ENCODE measurements at regions not wholly inside any gene's neighbourhood (a gene's known extent, or its start where the extent isn't known, plus 50 kb on each side); places are given as distances from the start of the nearest gene placed in this dataset.

DNA sequence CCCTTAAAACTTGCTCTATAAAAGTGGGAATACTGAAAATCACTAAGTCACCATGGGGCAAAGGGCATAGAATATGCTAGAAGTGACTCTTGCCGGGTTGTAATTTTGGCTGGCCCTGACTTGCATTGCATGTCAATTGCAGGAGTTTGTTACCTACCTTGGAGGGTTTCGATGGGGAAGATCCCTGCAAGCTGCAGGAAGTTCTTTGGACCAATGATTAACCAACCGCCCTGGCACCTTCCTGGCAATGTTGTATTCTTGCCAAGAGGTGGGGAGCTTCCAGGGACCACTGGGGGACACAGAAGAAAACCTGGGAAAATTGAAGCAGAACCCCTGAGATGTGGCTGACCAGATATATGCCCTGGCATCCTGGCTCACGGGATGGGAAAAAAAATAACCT, 235.8 kb downstream of the B3GLCT start:
- CTCF ChIA-PET = interaction anchor here (1.2 to 3.8 kb wide), 3 partner anchors 9 to 306 kb away, joined by 3 to 22 read pairs (median 20); no protein-coding TSS in a partner anchor
- POLR2A ChIA-PET = no interaction called here
- no peak for DNase-seq (ENCODE audit: low read depth, low spot score)
- TF ChIP-seq, protein P1, sequence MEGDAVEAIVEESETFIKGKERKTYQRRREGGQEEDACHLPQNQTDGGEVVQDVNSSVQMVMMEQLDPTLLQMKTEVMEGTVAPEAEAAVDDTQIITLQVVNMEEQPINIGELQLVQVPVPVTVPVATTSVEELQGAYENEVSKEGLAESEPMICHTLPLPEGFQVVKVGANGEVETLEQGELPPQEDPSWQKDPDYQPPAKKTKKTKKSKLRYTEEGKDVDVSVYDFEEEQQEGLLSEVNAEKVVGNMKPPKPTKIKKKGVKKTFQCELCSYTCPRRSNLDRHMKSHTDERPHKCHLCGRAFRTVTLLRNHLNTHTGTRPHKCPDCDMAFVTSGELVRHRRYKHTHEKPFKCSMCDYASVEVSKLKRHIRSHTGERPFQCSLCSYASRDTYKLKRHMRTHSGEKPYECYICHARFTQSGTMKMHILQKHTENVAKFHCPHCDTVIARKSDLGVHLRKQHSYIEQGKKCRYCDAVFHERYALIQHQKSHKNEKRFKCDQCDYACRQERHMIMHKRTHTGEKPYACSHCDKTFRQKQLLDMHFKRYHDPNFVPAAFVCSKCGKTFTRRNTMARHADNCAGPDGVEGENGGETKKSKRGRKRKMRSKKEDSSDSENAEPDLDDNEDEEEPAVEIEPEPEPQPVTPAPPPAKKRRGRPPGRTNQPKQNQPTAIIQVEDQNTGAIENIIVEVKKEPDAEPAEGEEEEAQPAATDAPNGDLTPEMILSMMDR (IDR thresholded peaks at IDR 0.05; ENCODE audit: insufficient read depth, low read length, missing control alignments) = no peak
- no peak overlapping the region for H3K4me3 ChIP-seq (ENCODE audit: low read depth, low read length)

DNA sequence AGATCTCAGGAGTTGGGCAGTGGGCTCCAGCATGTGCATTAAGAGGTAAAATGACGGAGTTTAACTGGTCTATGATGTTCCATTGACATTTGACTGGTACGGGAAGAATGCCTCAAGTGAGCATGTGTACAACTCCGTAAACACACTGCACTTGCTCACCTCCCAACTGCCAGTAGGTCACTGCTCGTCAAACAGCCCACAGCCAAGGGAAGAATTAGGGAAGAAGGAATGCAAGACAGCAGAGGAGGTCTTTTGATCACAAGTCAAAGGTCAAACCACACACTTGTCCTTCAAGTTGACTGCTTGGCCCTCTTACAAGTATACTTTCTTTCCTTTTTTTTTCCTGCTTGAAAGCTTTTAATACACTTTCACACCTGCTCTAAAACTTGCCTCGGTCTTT, 236.7 kb downstream of the B3GLCT start:
- H3K4me3 ChIP-seq (ENCODE audit: low read depth, low read length) = no peak overlapping the region
- POLR2A ChIA-PET = no interaction called here
- DNase-seq (ENCODE audit: low read depth, low spot score) = no peak
- CTCF ChIA-PET = interaction anchor here (0.9 to 3.8 kb wide), 5 partner anchors 10 to 305 kb away, joined by 3 to 22 read pairs (median 3); no protein-coding TSS in a partner anchor
- TF ChIP-seq, protein P1 (IDR thresholded peaks at IDR 0.05; ENCODE audit: insufficient read depth, low read length, missing control alignments) = no peak

GRCh38 chr13:31437975-31438374, 238.2 kb downstream of the B3GLCT start:
- H3K4me3 ChIP-seq (ENCODE audit: low read depth, low read length) = no peak overlapping the region
- POLR2A ChIA-PET = no interaction called here
- CTCF ChIA-PET = interaction anchor here (0.9 to 3.8 kb wide), 9 partner anchors 8 to 360 kb away, joined by 3 to 22 read pairs (median 4); partner anchors contain the start of gene B3GLCT
- TF ChIP-seq, protein P1 (IDR thresholded peaks at IDR 0.05; ENCODE audit: insufficient read depth, low read length, missing control alignments) = no peak
- no peak for DNase-seq (ENCODE audit: low read depth, low spot score)

- ChIA-PET POLR2A (no interaction called here), CTCF (no interaction called here)
- TF ChIP-seq, protein P1 (IDR thresholded peaks at IDR 0.05; ENCODE audit: insufficient read depth, low read length, missing control alignments) = no peak
- no peak overlapping the region for H3K4me3 ChIP-seq (ENCODE audit: low read depth, low read length)
- no peak for DNase-seq (ENCODE audit: low read depth, low spot score)
Observed at GRCh38 chr13:31440132-31440531, 240.4 kb downstream of the B3GLCT start.

DNA sequence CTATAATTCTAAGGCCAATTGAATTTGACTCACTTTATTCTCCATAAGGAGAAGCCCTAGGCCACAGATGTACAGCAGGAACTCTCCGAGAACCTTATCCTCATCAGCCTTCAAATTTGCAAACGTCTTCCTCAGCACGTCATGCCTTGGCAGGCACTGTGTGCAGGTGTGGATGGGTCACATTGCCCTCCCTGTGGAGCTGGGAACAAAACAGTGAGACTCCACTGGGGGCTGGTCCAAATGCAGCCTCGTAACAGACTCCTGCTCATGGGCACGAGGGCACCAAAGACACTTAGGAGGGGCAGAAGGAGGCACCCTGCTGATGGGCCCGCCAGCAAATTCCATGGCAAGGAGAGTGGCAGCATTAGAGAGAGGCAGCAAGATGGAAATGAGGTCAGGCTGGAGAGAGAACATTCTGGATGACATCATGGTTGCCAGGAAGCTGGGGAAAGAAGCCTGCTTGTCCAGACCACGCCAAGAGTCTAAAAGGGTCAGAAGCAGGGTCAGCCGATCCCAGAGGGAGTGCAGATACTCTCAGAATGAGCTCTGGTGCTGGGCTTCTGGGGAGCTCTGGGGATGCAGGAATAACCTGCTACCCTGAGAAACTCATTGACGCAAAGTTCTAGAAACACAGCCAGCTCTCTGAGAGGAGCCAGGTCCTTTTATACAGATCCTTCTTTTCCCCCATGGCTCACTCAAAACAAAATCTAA, 242.2 kb downstream of the B3GLCT start:
- TF ChIP-seq, protein P1 (IDR thresholded peaks at IDR 0.05; ENCODE audit: insufficient read depth, low read length, missing control alignments) = no peak
- CTCF ChIA-PET = interaction anchor here (0.8 to 2.9 kb wide), 8 partner anchors 9 to 356 kb away, joined by 3 to 13 read pairs (median 4); no protein-coding TSS in a partner anchor
- no peak overlapping the region for H3K4me3 ChIP-seq (ENCODE audit: low read depth, low read length)
- POLR2A ChIA-PET = no interaction called here
- no peak for DNase-seq (ENCODE audit: low read depth, low spot score)

- ChIA-PET POLR2A (no interaction called here), CTCF (interaction anchor here (0.8 to 2.9 kb wide), 8 partner anchors 9 to 355 kb away, joined by 3 to 13 read pairs (median 4); no protein-coding TSS in a partner anchor)
- TF ChIP-seq, protein P1 (IDR thresholded peaks at IDR 0.05; ENCODE audit: insufficient read depth, low read length, missing control alignments) = no peak
- DNase-seq (ENCODE audit: low read depth, low spot score) = no peak
- H3K4me3 ChIP-seq (ENCODE audit: low read depth, low read length) = no peak overlapping the region
Observed at GRCh38 chr13:31442571-31442970, 242.8 kb downstream of the B3GLCT start.
